ENCODE measurements at regions not wholly inside any gene's neighbourhood (a gene's known extent, or its start where the extent isn't known, plus 50 kb on each side); places are given as distances from the start of the nearest gene placed in this dataset.
"Not testable (repeated sequence)": the region's sequence is repeated elsewhere in the genome, so short reads cannot be mapped to it uniquely, and the experiment has no call there.

DNA sequence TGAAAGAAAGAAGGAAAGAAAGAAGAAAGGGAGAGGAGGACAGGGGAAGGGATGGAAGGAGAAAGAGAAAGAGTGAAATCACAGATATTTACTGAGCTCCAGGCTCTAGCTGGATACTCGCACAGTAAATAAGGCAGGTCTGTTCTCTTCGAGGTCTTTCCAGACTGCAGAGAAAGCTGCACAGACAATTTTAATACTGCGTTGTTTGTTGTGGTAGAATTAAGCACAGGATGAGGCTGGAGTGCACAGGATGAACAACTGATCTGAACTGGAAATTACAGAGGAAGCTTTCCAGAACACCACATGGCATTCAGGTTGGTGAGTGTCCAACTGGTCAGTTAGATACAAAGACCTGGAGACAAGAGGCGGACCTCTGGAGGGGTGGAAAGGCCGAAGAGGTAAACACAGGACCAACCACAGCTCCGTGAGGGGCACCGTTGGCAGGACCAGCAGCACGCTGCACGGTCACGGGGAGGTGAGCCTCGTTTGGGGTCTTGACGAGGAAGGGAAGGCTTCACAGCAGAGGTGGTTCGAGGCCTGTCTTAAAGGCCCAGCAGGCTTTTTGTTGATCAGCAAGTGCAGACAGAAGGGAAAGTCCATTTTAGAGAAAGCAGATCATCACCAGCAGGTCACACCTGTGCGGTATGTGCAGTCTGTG, 121.7 kb downstream of the ATP6V0E2 start:
- DNase-seq (ENCODE audit: low read depth), result not testable (repeated sequence)

DNA sequence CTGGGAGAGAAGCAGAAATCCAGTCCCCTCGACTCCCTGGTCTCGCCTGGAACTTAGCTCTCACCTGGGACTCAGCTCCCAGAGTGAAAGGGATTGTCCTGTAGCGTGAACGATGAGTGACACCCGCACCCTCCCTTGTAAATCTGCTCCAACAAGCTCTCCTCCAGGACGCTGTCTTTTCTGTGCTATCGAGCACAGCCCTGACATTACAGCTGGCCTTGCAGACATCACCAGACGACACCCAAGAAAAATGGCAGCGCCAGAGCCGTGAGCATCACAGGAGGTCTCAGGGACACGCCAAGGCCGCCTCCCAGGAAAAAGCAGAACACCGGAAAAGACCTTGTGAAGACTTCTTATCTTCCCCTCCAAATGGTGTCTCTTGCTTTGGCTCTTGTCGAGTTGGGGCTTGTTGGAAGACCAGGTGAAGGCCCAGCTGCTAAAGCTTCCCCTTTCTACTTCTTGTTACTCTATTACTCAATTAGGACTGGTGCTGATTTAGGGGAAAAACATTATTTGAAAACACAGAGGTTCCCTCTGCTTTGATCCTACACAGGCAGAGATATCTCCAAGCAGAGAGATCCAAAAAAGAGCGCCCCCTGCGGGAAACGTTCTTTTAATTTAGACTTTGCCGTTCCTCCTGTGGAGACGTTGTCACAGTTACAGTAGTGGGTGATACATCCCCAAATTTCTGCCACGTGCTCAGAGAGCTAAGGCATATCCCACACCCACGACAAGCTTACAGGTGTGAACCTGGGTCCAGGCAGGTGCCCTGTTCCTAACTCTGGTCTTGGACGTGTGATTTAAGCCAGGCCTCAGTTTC, 127.2 kb downstream of the ATP6V0E2 start:
- not testable (repeated sequence) for DNase-seq (ENCODE audit: low read depth)

DNA sequence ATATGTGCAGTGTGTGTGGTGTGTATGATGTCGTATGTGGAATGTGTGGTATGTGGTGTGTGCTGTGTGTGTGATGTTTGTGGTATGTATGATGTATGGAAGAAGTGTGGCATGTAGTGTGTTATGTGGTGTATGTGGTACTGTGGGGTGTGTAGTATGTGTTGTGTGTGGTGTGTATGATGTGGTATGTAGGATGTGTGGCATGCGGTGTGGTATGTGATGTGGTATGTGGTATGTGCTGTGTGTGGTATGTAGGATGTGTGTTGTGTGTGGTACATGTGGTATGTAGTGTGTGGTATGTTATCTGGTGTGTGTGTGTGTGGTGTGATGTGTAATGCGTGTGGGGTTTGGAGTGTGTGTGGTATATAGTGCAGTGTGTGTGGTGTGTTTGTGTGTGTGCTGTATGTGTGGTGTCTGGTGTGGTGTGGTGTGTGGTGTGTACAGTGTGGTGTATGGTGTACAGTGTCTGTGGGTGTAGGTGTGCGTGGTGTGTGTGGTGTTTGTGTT, 129.6 kb downstream of the ATP6V0E2 start:
- no peak for DNase-seq (ENCODE audit: low read depth)

DNA sequence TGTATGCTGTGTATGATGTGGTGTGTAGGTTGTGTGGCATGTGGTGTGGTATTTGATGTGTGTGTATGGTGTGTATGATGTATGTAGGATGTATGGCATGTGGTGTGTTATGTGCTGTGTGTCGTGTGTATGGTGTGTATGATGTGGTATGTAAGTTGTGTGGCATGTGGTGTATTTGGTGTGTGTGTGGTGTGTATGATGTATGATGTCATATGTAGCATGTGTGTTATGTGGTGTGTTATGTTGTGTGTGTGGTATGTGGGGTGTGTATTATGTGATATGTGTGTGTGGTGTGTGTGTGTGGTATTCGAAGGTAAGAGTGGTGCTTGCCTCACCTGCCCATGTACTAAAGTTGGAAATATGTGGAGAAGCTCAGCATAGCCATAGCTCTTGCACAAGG, 130.2 kb downstream of the ATP6V0E2 start:
- DNase-seq (ENCODE audit: low read depth), result not testable (repeated sequence)

DNA sequence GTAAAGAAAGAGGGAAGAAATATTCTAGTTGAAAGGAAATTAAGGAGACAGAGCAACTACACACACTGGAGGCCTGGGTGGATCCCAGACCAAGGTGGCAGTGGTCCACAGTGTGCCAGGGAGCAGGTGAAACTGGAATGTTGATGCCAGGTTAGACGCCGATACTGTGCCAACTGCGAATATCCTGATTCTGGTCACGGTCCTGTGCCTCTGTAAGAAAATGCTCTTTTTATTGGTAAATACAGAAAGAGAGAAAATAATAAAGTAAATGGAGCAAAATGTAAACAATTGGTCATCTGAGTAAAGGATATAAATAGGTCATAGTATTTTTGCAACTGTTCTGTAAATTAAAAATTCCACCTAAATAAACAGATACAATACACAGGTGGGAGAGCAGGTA, 131.1 kb downstream of the ATP6V0E2 start:
- DNase-seq (ENCODE audit: low read depth), result not testable (repeated sequence)

DNA sequence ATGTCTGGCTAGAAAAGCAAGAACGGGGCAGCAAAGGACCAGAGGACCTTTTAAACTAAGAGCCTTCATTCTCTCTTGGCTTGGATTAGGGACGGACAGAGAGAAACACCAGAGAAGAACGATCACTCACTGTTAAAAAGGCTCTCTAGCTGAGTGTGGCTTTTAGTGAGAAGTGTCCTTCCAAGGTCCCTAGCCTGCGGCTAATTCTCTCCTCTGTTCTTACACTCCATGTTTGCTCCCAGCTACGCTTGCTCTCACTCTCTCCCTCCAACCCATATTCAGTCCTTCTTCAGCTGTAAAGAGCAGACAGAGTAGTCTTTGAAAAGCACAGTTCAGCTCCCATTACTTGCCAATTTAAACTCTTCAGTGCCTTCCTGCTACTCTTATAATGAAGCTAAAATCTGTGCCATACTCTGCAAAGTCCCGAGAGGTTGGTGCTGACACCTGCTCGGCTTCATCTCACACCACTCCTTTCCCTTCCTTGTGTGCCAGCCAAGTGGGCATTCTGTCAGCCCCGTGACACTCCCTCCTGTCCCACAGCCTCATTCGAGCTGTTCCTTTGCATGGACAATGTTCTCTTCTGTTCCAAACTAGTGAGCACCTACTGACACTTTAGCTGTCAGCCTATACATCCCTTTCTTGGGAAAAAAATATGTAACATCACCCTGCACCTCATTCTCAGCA, 136.0 kb downstream of the ATP6V0E2 start:
- not testable (repeated sequence) for DNase-seq (ENCODE audit: low read depth)

DNA sequence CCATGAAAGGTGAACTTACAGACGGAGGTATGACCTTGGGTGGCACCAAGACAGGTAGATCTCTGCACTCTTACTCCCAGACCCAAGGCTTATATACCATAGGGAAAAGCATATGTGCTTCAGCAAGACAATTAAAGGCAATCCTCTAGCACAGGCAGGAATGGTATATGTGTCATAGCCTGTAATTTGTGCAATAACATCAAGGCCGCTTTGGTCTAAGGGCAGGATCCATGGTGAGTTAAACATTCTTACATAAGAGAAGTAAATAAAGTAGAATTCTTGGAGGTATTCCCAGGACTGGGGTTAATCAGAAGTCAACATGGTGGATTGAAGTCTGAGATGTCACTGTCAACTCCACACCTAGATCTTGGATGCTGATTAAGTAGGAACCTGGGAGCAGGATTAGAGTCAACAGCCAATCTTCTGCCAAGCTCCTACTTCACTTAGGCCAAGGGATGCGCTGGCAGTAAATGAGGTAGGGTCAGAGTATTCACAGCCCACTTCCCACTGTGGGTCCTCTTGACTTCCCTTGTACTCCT, 143.0 kb downstream of the ATP6V0E2 start:
- not testable (repeated sequence) for DNase-seq (ENCODE audit: low read depth)

DNA sequence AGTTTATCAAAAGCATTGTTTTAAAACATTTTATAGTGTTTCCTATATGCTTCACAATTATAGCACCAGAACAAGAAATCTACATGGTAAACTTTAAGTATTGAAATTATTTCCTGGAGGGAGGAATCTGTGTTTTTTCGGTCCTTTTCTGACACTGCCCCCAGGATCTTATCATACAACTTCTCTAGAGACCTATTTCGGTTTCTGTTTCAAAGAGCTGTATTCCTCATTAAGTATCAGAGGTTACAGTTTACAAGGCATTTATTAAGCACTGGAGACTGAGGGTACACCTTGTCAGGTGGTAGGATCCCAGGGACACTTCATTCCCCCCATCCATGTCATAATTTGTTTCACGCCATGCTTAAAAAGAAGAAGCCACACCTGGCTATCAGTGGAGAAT, 146.4 kb downstream of the ATP6V0E2 start:
- not testable (repeated sequence) for DNase-seq (ENCODE audit: low read depth)

DNA sequence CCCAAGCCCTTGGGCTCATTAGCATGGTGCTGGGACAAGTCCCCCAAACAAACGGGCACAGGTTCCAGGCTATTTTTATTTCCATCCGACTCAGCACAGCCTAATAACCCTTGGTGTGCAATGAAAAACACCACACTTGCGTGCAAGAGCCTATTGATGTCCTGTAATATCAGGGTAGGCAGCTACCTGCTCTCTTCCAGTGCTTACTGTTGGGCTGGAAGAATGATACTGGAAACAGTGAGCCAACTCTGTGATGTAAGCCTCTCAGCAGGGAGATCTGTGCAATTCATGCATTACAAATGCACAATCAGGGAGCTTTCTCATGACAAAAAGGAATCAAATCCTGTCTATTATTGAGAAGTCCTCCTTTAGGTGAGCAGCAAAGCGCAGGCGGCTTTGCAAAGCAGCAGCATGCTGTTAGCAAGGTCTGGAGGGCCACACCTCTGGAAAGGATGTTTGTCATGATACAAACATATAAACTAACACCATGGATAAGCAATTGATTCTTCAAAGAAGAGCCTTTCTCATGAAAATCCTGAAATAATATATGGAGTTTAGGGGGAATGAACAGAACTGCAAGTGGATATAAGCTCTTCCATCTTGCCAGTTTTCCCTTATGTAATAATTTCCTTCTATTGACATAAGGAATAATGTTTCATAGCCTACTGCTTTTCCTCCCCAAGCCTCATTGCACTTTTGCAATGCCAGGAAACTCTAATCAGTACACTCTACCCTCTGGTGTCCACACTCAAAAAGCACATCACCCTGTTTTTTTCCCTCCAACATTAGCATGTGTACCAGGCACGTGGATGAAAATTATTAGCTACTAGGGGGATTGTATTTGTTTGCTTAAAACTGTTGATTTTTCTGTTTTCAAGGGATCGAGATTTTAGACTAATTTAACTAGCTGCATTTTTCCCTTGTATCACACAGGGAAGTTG, 151.1 kb downstream of the ATP6V0E2 start:
- not testable (repeated sequence) for DNase-seq (ENCODE audit: low read depth)

DNA sequence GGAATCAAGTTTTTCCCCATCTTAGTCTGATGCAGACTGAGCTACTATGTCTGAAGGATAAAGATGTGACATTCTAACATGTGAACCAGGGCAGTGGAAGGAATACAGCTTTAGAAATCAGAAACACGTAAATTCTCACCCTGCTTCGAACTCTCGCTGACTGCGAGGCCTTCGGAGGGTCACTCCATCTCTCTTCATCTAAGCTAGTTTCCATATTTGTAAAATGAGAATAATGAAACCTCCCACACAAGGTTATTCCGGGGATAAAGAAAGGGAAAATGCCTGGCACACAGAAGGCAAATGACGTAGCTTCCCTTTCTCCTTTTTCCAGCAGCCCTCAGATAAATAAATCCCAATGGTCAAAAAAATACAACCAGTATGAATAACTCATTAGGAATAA, 152.0 kb downstream of the ATP6V0E2 start:
- not testable (repeated sequence) for DNase-seq (ENCODE audit: low read depth)

DNA sequence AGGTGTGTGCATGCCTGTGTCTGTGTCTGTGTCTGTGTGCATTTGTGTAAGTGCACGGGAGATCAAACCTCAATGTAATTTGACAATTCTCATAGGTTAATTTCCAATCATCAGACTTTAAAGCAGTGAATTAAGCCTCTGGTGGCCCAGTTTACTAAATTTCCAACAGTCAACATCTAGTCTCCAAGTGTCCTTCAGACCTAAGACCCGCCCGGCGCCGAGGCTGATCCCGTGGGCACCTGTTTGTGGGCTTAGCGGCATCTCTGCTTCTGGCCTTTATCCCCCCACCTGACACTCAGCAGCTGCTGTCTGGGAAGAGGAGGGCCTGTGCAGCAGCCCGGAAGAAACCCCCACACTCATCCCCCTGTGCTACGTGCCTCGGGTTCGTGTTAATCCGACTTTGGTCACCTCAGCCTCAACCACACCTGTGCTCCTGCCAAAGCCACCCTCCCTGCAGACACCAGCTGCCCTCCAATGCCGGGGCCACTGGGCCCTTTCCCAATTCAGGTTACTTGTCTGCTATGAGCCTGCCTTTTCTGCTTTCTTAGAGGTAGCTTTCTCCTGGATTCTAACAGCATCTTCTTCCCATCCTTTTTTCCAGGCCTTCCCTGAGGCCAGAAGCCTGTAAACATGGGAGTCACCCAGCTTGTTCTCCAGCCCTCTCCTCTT, 154.7 kb downstream of the ATP6V0E2 start:
- DNase-seq (ENCODE audit: low read depth), result not testable (repeated sequence)

DNA sequence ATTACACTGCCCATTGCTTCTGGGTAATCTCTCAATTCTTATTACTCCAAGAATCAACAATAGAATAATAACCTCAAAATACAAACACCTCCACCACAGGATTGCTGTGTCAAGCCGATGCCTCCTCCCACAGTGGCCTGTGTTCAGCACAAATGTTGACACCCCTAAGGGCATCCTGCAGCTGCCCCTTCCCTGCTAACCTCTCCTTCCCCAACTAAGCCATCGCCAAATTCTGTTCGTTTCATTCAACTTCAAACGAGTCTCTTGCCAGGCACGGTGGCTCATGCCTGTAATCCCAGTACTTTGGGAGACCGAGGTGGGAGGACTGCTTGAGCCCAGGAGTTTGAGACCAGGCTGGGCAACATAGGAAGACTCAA, 155.2 kb downstream of the ATP6V0E2 start:
- not testable (repeated sequence) for DNase-seq (ENCODE audit: low read depth)

DNA sequence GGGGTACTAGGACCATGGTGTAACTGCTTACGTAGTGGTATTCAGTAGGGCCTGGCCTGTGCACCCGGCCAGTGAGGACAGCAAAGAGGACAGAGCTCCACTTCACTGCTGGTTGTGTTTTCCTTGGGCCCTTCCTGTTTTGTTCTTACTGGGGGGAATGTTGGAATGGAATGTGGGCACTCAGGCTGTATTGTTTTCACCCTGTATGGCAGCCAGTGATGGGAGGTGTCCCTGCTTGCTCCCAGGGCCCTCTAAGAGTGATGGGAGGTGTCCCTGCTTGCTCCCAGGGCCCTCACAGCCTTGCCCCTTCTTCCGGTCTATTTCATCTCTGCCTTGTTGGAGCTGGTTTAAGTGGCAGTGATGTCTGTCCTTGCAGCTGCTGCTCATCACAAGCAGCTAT, 158.0 kb downstream of the ATP6V0E2 start:
- not testable (repeated sequence) for DNase-seq (ENCODE audit: low read depth)

DNA sequence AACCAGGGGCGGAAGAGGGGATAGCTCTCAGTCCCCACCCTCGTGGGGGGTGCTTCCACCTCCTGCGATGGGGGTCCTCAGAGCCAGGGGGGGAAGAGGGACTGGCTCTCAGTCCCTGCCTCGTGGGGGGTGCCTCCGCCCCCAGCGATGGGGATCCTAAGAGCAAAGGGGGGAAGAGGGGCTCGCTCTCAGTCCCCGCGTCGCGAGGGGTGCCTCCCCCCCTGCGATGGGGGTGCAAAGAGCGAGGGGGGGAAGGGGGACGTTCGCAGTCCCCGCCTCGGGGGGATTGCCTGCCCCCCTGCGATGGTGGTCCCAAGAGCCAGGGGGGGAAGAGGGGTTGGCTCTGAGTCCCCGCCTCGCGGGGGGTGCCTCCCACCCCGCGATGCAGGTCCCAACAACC, 159.9 kb downstream of the ATP6V0E2 start:
- DNase-seq (ENCODE audit: low read depth), result not testable (repeated sequence)

DNA sequence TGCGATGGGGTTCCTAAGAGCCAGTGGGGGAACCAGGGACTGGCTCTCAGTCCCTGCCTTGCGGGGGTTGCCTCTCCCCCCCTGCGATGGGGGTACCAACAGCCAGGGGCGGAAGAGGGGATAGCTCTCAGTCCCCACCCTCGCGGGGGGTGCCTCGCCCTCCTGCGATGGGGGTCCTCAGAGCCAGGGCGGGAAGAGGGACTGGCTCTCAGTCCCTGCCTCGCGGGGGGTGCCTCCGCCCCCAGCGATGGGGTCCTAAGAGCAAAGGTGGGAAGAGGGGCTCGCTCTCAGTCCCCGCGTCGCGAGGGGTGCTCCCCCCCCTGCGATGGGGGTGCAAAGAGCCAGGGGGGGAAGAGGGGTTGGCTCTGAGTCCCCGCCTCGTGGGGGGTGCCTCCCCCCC, 162.0 kb downstream of the ATP6V0E2 start:
- not testable (repeated sequence) for DNase-seq (ENCODE audit: low read depth)

DNA sequence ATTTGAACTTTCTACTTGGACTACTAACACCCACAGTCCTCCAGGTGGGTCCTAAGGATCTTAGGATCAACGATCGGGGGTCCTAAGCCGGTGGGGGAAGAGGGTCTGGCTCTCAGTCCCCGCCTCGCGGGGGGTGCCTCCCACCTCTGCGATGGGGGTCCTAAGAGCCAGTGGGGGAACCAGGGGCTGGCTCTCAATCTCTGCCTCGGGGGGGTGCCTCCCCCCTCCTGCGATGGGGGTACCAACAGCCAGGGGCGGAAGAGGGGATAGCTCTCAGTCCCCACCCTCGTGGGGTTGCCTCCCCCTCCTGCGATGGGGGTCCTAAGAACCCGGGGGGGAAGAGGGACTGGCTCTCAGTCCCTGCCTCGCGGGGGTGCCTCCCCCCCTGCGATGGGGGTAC, 165.3 kb downstream of the ATP6V0E2 start:
- DNase-seq (ENCODE audit: low read depth), result not testable (repeated sequence)

DNA sequence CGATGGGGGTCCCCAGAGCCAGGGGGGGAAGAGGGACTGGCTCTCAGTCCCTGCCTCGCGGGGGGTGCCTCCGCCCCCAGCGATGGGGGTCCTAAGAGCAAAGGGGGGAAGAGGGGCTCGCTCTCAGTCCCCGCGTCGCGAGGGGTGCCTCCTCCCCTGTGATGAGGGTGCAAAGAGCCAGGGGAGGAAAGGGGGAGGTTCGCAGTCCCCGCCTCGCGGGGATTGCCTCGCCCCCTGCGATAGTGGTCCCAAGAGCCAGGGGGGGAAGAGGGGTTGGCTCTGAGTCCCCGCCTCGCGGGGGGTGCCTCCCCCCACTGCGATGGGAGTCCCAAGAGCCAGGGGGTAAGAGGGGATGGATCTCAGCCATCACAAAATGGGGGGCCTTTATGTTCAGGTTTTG, 168.5 kb downstream of the ATP6V0E2 start:
- DNase-seq (ENCODE audit: low read depth), result not testable (repeated sequence)

DNA sequence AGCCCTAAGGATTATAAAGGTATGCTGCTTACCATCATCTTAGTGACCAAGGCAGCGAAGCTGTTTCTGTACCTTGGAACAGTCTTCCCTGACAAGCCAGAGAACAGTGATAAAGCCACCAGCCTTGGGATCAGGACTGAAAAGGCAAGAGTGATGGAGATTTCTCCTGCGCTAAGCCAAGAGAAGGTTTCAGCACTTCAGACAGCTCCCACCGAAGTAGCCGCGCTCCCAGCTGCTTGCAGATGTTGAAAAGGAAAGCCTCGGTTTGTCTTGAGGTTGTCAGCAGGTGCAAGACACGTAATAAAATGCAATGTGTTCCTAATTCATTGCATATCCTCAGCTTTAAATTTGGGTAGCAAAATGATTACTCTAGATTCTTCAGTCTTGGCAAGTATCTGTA, 171.0 kb downstream of the ATP6V0E2 start:
- not testable (repeated sequence) for DNase-seq (ENCODE audit: low read depth)

DNA sequence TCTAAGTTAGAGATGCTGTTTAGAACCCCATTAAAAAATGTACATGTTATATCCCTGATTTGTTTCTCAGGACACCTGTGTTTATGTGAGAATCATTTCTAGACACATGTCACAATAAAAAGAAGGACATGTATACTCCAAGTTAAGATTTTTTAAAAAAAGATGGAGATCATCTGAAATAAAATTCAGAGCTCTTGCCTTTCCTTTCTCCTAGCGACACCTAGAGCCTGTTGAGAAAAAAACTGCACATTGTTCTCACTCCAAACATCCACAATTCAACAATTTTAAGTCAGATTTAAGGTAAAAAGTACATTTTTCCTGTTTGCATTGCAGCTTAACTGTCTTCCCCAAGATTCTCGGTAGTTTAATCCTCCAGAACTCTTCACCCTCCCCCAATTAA, 171.8 kb downstream of the ATP6V0E2 start:
- DNase-seq (ENCODE audit: low read depth), result not testable (repeated sequence)

Data from stimulated activated CD8-positive, alpha-beta memory T cell treated with anti-CD3 and anti-CD28 coated beads, Interleukin-15, amount 100 ng/mL, for 1 hour (primary cell).